ENCODE measurements at regions not wholly inside any gene's neighbourhood (a gene's known extent, or its start where the extent isn't known, plus 50 kb on each side); places are given as distances from the start of the nearest gene placed in this dataset.

GRCh38 chr2:196324211-196324610, 152.8 kb upstream of the STK17B start:
- no peak overlapping the region for H3K9ac ChIP-seq (ENCODE audit: low read length)
- H3K36me3 ChIP-seq (ENCODE audit: insufficient read depth, low read length), result no peaks in the 10 kb centered on the region
- FAIRE-seq (no peak), DNase-seq (ENCODE audit: low read depth) (peak; percentile 51)
- Mint-ChIP-seq H3K4me3 (ENCODE audit: unreplicated experiment) (no peak overlapping the region), H3K4me1 (ENCODE audit: low read depth, unreplicated experiment) (peaks cover 31% of the 10 kb centered on the region), H3K27me3 (ENCODE audit: low read depth, unreplicated experiment) (no peaks in the 10 kb centered on the region), H3K36me3 (ENCODE audit: low read depth, unreplicated experiment) (no peaks in the 10 kb centered on the region), H3K9me3 (ENCODE audit: unreplicated experiment) (no peaks in the 10 kb centered on the region), H3K27ac (ENCODE audit: unreplicated experiment) (peak overlapping the region; percentile 63)
- H4K20me1 ChIP-seq (ENCODE audit: insufficient read depth, low read length), result no peaks in the 10 kb centered on the region
- peak overlapping the region; percentile 1 for H3K27ac ChIP-seq (ENCODE audit: low read depth, low read length)
- H3K4me2 ChIP-seq (ENCODE audit: low read length), result no peak overlapping the region
- no peaks in the 10 kb centered on the region for H3K9me3 ChIP-seq (ENCODE audit: insufficient read depth, low read depth, low read length)
- H3K4me3 ChIP-seq (ENCODE audit: insufficient read depth, low read depth, low read length), result no peak overlapping the region
- TF ChIP-seq EZH2 (IDR thresholded peaks at IDR 0.05; ENCODE audit: insufficient read depth, low read length) (no peak), CTCF (IDR thresholded peaks at IDR 0.05; ENCODE audit: insufficient read depth, low read depth, low read length) (no peak)
- H3K27me3 ChIP-seq (ENCODE audit: insufficient read depth, low read length), result no peaks in the 10 kb centered on the region
- peaks cover 20% of the 10 kb centered on the region for H3K4me1 ChIP-seq (ENCODE audit: insufficient read depth, low read length)
- H2AFZ ChIP-seq (ENCODE audit: low read depth, low read length), result no peak overlapping the region
- H3K79me2 ChIP-seq (ENCODE audit: insufficient read depth, low read length), result no peaks in the 10 kb centered on the region

- Histone ChIP-seq H3K4me3 (ENCODE audit: insufficient read depth, low read depth, low read length) (no peak overlapping the region), H3K4me2 (ENCODE audit: low read length) (no peak overlapping the region), H3K9ac (ENCODE audit: low read length) (no peak overlapping the region), H3K4me1 (ENCODE audit: insufficient read depth, low read length) (peaks cover 21% of the 10 kb centered on the region), H4K20me1 (ENCODE audit: insufficient read depth, low read length) (no peaks in the 10 kb centered on the region), H3K9me3 (ENCODE audit: insufficient read depth, low read depth, low read length) (no peaks in the 10 kb centered on the region), H3K27ac (ENCODE audit: low read depth, low read length) (no peak overlapping the region), H3K36me3 (ENCODE audit: insufficient read depth, low read length) (no peaks in the 10 kb centered on the region), H3K79me2 (ENCODE audit: insufficient read depth, low read length) (no peaks in the 10 kb centered on the region), H2AFZ (ENCODE audit: low read depth, low read length) (no peak overlapping the region), H3K27me3 (ENCODE audit: insufficient read depth, low read length) (no peaks in the 10 kb centered on the region)
- peaks cover 41% of the 10 kb centered on the region for H3K4me1 Mint-ChIP-seq (ENCODE audit: low read depth, unreplicated experiment)
- no peak overlapping the region for H3K27ac Mint-ChIP-seq (ENCODE audit: unreplicated experiment)
- H3K4me3 Mint-ChIP-seq (ENCODE audit: unreplicated experiment), result no peak overlapping the region
- no peak for TF ChIP-seq EZH2 (IDR thresholded peaks at IDR 0.05; ENCODE audit: insufficient read depth, low read length)
- TF ChIP-seq CTCF (IDR thresholded peaks at IDR 0.05; ENCODE audit: insufficient read depth, low read depth, low read length), result no peak
- DNase-seq (ENCODE audit: low read depth) (no peak), FAIRE-seq (no peak)
- no peaks in the 10 kb centered on the region for H3K36me3 Mint-ChIP-seq (ENCODE audit: low read depth, unreplicated experiment)
- no peaks in the 10 kb centered on the region for H3K9me3 Mint-ChIP-seq (ENCODE audit: unreplicated experiment)
- H3K27me3 Mint-ChIP-seq (ENCODE audit: low read depth, unreplicated experiment), result no peaks in the 10 kb centered on the region
Observed at GRCh38 chr2:196328088-196328680, 156.8 kb upstream of the STK17B start.

- FAIRE-seq (no peak), DNase-seq (ENCODE audit: low read depth) (no peak)
- Histone ChIP-seq H2AFZ (ENCODE audit: low read depth, low read length) (no peak overlapping the region), H3K79me2 (ENCODE audit: insufficient read depth, low read length) (no peaks in the 10 kb centered on the region), H3K4me1 (ENCODE audit: insufficient read depth, low read length) (peaks cover 17% of the 10 kb centered on the region), H3K36me3 (ENCODE audit: insufficient read depth, low read length) (no peaks in the 10 kb centered on the region), H3K4me2 (ENCODE audit: low read length) (no peak overlapping the region), H3K9ac (ENCODE audit: low read length) (no peak overlapping the region), H3K27me3 (ENCODE audit: insufficient read depth, low read length) (no peaks in the 10 kb centered on the region), H3K9me3 (ENCODE audit: insufficient read depth, low read depth, low read length) (no peaks in the 10 kb centered on the region), H3K4me3 (ENCODE audit: insufficient read depth, low read depth, low read length) (no peak overlapping the region), H3K27ac (ENCODE audit: low read depth, low read length) (no peak overlapping the region), H4K20me1 (ENCODE audit: insufficient read depth, low read length) (no peaks in the 10 kb centered on the region)
- no peaks in the 10 kb centered on the region for H3K9me3 Mint-ChIP-seq (ENCODE audit: unreplicated experiment)
- no peak overlapping the region for H3K4me3 Mint-ChIP-seq (ENCODE audit: unreplicated experiment)
- no peaks in the 10 kb centered on the region for H3K36me3 Mint-ChIP-seq (ENCODE audit: low read depth, unreplicated experiment)
- no peak overlapping the region for H3K27ac Mint-ChIP-seq (ENCODE audit: unreplicated experiment)
- peaks cover 29% of the 10 kb centered on the region for H3K4me1 Mint-ChIP-seq (ENCODE audit: low read depth, unreplicated experiment)
- H3K27me3 Mint-ChIP-seq (ENCODE audit: low read depth, unreplicated experiment), result no peaks in the 10 kb centered on the region
- TF ChIP-seq CTCF (IDR thresholded peaks at IDR 0.05; ENCODE audit: insufficient read depth, low read depth, low read length), result no peak
- no peak for TF ChIP-seq EZH2 (IDR thresholded peaks at IDR 0.05; ENCODE audit: insufficient read depth, low read length)
Observed at GRCh38 chr2:196329959-196330358, 158.6 kb upstream of the STK17B start.
